ENCODE measurements at regions not wholly inside any gene's neighbourhood (a gene's known extent, or its start where the extent isn't known, plus 50 kb on each side); places are given as distances from the start of the nearest gene placed in this dataset.
"Not testable (repeated sequence)": the region's sequence is repeated elsewhere in the genome, so short reads cannot be mapped to it uniquely, and the experiment has no call there.

- no peak for DNase-seq
Observed at GRCh38 chr2:7693246-7694075, 776.2 kb downstream of the RNF144A start.

GRCh38 chr2:7694076-7694985 is 777.1 kb downstream of the RNF144A start:
- DNase-seq: peak; percentile 21

- not testable (repeated sequence) for DNase-seq
Observed at GRCh38 chr2:7696556-7696955, 779.3 kb downstream of the RNF144A start.

- DNase-seq: no peak
Observed at GRCh38 chr2:7697052-7697451, 779.8 kb downstream of the RNF144A start.

GRCh38 chr2:7701791-7702190 is 784.6 kb downstream of the RNF144A start:
- DNase-seq: no peak

GRCh38 chr2:7703048-7703447 is 785.8 kb downstream of the RNF144A start:
- no peak for DNase-seq

GRCh38 chr2:7703543-7704144 is 786.4 kb downstream of the RNF144A start:
- no peak for DNase-seq

GRCh38 chr2:7704296-7704865 is 787.2 kb downstream of the RNF144A start:
- DNase-seq: no peak

GRCh38 chr2:7706791-7707190 is 789.6 kb downstream of the RNF144A start:
- DNase-seq: no peak

GRCh38 chr2:7707723-7708122 is 790.5 kb downstream of the RNF144A start:
- DNase-seq: no peak

GRCh38 chr2:7709907-7710306 is 792.7 kb downstream of the RNF144A start:
- no peak for DNase-seq

GRCh38 chr2:7711167-7711566 is 794.0 kb downstream of the RNF144A start:
- no peak for DNase-seq

- DNase-seq: no peak
Observed at GRCh38 chr2:7719876-7720275, 802.7 kb downstream of the RNF144A start.

GRCh38 chr2:7721413-7721995 is 804.3 kb downstream of the RNF144A start:
- no peak for DNase-seq

- DNase-seq: no peak
Observed at GRCh38 chr2:7722212-7722910, 805.1 kb downstream of the RNF144A start.

GRCh38 chr2:7724336-7724735 is 807.1 kb downstream of the RNF144A start:
- no peak for DNase-seq

- DNase-seq: peak; percentile 19
Observed at GRCh38 chr2:7725171-7725849, 808.1 kb downstream of the RNF144A start.

GRCh38 chr2:7725850-7726242 is 808.6 kb downstream of the RNF144A start:
- no peak for DNase-seq

- DNase-seq: no peak
Observed at GRCh38 chr2:7726989-7727388, 809.8 kb downstream of the RNF144A start.

GRCh38 chr2:7728388-7728787 is 811.2 kb downstream of the RNF144A start:
- no peak for DNase-seq

GRCh38 chr2:7730449-7730848 is 813.2 kb downstream of the RNF144A start:
- DNase-seq: peak; percentile 48
